Keratinocyte (primary cell): ENCODE measurements at regions not wholly inside any gene's neighbourhood (a gene's known extent, or its start where the extent isn't known, plus 50 kb on each side); places are given as distances from the start of the nearest gene placed in this dataset.

Source experiments
- DNase-seq: peaks from one replicate; pipeline ENCODE4 v3.0.0-alpha.2; 2011; ENCODE audit warnings: low read depth, missing footprints, low spot score
- FAIRE-seq: peaks from 2 replicates; lab custom pipeline; 2011; peaks lifted over from hg19 to GRCh38; lab: Jason Lieb, UNC
- H2AFZ ChIP-seq: 2 replicates; pipeline ENCODE4 v1.6.0; 2012; ENCODE audit warnings: low read length, control low read depth, inconsistent platforms; ENCODE audit not compliant: control insufficient read depth
- H3K27ac ChIP-seq: 2 replicates; pipeline ENCODE4 v1.5.1; 2011; ENCODE audit warnings: low read length; ENCODE audit not compliant: control insufficient read depth, insufficient read depth
- H3K27me3 ChIP-seq: 3 replicates; pipeline ENCODE4 v1.6.0; 2011; ENCODE audit warnings: low read length; ENCODE audit not compliant: control insufficient read depth, insufficient read depth; ENCODE audit errors: extremely low read depth
- H3K36me3 ChIP-seq, 2 experiments: 2 replicates in 1 of 2; 3 replicates in 1 of 2; pipeline ENCODE4 v1.5.1; 2011; ENCODE audit warnings: low read length in 2 of 2, mild to moderate bottlenecking in 1 of 2; ENCODE audit not compliant: control insufficient read depth in 2 of 2, insufficient read depth in 2 of 2; ENCODE audit errors: extremely low read depth in 1 of 2
- H3K4me1 ChIP-seq: 3 replicates; pipeline ENCODE4 v1.5.1; 2011; ENCODE audit warnings: low read length; ENCODE audit not compliant: control insufficient read depth, insufficient read depth; ENCODE audit errors: extremely low read depth
- H3K4me2 ChIP-seq: 3 replicates; pipeline ENCODE4 v1.6.0; 2011; ENCODE audit warnings: low read depth, low read length; ENCODE audit not compliant: control insufficient read depth, insufficient read depth; ENCODE audit errors: extremely low read depth
- H3K4me3 ChIP-seq, 3 experiments: fragments of 200-600 bp in 1 of 3; sonication (generic) in 1 of 3; 2 replicates in 2 of 3; 3 replicates in 1 of 3; pipeline ENCODE4 v1.5.1; 2011 to 2016; ENCODE audit warnings: low read length in 3 of 3, mild to moderate bottlenecking in 3 of 3, control low read depth in 2 of 3, inconsistent platforms in 1 of 3, low read depth in 1 of 3, mixed read lengths in 1 of 3, mixed run types in 1 of 3, moderate library complexity in 1 of 3; ENCODE audit not compliant: control insufficient read depth in 2 of 3, insufficient read depth in 2 of 3; ENCODE audit errors: extremely low read depth in 1 of 3
- H3K79me2 ChIP-seq: 2 replicates; pipeline ENCODE4 v1.6.0; 2012; ENCODE audit warnings: low read length; ENCODE audit not compliant: control insufficient read depth, insufficient read depth
- H3K9ac ChIP-seq: 3 replicates; pipeline ENCODE4 v1.6.0; 2011; ENCODE audit warnings: low read length; ENCODE audit not compliant: control insufficient read depth, insufficient read depth; ENCODE audit errors: extremely low read depth
- H3K9me1 ChIP-seq: 3 replicates; pipeline ENCODE4 v1.6.0; 2011; ENCODE audit warnings: low read length; ENCODE audit not compliant: control insufficient read depth, insufficient read depth; ENCODE audit errors: extremely low read depth
- H3K9me3 ChIP-seq: 2 replicates; pipeline ENCODE4 v1.5.1; 2012; ENCODE audit warnings: low read depth, low read length; ENCODE audit not compliant: control insufficient read depth
- H4K20me1 ChIP-seq: 3 replicates; pipeline ENCODE4 v1.6.0; 2011; ENCODE audit warnings: low read length; ENCODE audit not compliant: control insufficient read depth, insufficient read depth; ENCODE audit errors: extremely low read depth
- EZH2 ChIP-seq: IDR thresholded peaks from one replicate; pipeline ENCODE4 v1.6.1; 2012; ENCODE audit warnings: inconsistent platforms, mild to moderate bottlenecking, low read length, moderate library complexity
- dilution Hi-C: fragments of 300-500 bp; cut with MboI; formaldehyde crosslinking; loops from one replicate; pipeline ENCODE4 v1.7.0; 2020; ENCODE audit warnings: low sequenced_read_pairs; ENCODE audit not compliant: extremely low pct_ligation_motif_present
- TF ChIP-seq, protein P1 (sequence below), 3 experiments: IDR thresholded peaks in 1 of 3; conservative IDR thresholded peaks in 1 of 3; optimal IDR thresholded peaks in 1 of 3; 2 replicates in 2 of 3; 3 replicates in 1 of 3; pipeline versions ENCODE3 to v1.5.1; 2011; ENCODE audit warnings: low read length in 3 of 3, mild to moderate bottlenecking in 3 of 3, moderate library complexity in 2 of 3, control low read depth in 1 of 3, inconsistent platforms in 1 of 3; ENCODE audit not compliant: insufficient read depth in 2 of 3; ENCODE audit errors: extremely low read depth in 1 of 3

DNA sequence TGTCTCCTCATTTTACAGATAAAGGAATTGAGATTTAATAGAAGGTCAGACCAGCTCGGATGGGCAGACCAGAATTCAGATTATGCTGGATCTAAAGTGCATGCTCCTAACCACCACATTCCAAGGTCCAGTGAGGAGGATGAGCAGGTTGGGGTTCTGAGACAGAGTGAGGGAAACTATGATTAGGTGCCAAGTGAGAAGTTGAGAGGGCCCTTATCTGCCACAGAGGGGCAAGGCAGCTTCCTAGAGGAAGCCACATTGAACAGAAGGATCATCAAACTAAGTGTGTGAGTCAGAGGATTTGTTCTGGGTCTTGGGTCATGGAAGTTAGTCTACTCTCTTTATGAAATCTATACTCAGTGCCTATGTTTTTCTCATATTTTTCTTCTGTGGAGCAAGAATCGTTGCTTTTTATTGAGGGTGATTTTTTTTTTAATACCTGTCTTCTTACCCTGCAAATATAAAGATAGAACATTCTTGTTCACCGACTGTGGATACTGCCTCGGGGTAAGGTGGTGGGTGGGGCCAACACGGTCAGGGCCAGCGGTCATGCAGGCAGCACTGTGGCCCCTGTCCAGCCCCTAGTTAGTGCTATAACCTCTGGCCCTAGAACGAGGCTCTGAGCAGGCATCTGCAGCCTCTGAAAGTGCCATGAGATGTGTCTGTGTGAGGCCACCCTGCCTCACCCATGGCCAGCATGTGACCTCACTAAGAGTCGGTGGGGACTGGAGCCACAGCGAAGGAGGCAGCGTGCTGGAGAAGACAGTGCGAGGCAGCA lies 55.6 kb upstream of the PTHLH start:
- H3K36me3 ChIP-seq, result no peaks in the 10 kb centered on the region
- FAIRE-seq (no peak), DNase-seq (no peak)
- H3K4me2 ChIP-seq, result no peak overlapping the region
- H3K9ac ChIP-seq, result no peak overlapping the region
- dilution Hi-C loops, result no loop called here
- no peaks in the 10 kb centered on the region for H3K9me1 ChIP-seq
- H3K9me3 ChIP-seq, result no peaks in the 10 kb centered on the region
- no peaks in the 10 kb centered on the region for H4K20me1 ChIP-seq
- H3K27me3 ChIP-seq, result no peaks in the 10 kb centered on the region
- H3K4me1 ChIP-seq, result peaks cover 47% of the 10 kb centered on the region
- no peaks in the 10 kb centered on the region for H3K79me2 ChIP-seq
- peak overlapping the region; percentile 84 for H3K27ac ChIP-seq
- H3K4me3 ChIP-seq, result no peak overlapping the region
- no peak overlapping the region for H2AFZ ChIP-seq
- no peak for TF ChIP-seq EZH2
- TF ChIP-seq, protein P1, sequence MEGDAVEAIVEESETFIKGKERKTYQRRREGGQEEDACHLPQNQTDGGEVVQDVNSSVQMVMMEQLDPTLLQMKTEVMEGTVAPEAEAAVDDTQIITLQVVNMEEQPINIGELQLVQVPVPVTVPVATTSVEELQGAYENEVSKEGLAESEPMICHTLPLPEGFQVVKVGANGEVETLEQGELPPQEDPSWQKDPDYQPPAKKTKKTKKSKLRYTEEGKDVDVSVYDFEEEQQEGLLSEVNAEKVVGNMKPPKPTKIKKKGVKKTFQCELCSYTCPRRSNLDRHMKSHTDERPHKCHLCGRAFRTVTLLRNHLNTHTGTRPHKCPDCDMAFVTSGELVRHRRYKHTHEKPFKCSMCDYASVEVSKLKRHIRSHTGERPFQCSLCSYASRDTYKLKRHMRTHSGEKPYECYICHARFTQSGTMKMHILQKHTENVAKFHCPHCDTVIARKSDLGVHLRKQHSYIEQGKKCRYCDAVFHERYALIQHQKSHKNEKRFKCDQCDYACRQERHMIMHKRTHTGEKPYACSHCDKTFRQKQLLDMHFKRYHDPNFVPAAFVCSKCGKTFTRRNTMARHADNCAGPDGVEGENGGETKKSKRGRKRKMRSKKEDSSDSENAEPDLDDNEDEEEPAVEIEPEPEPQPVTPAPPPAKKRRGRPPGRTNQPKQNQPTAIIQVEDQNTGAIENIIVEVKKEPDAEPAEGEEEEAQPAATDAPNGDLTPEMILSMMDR (optimal IDR thresholded peaks at IDR 0.05 in 1 of 3, IDR thresholded peaks at IDR 0.05 in 1 of 3, conservative IDR thresholded peaks at IDR 0.05 in 1 of 3; ENCODE audit: extremely low read depth in 1 of 3, insufficient read depth in 2 of 3, low read length in 3 of 3), result no peak

DNA sequence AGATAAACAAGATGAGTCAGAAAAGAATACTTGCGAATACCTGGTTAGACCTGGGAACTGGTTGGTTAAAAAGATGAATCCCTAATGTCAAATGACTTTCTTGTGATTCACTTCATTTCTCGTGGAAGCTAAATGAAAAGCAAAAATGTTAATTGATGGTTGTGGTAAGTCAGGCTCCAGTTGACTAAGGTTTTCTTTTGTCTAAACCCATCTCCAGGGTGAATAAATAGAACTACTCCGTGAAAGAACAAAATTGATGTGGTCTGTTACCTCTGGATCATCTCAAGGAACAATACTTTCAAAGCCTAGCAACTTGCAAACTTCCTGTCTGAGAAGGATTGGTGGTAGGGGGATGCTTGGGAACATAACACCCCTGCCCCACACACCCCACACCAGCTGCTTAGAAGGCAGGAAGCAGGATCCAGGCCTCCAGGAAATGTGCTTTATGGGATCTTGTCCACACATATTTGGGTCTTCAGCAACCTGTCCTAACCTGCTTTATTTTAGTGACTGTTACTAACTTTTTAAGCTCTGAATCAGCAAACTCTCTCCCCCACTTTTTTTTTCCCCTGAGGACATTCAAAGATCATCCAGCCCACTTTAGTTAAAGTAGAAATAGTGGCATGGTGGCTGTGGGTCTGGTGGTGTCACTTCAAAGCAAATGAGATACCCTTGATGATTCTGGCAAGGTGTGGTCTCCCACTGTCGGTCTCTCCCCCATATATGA lies 60.4 kb upstream of the PTHLH start:
- peak overlapping the region; percentile 100 for H3K27ac ChIP-seq

More for the DNA sequence above, 60.4 kb upstream of the PTHLH start:
- TF ChIP-seq, protein P1 (optimal IDR thresholded peaks at IDR 0.05 in 1 of 3, IDR thresholded peaks at IDR 0.05 in 1 of 3, conservative IDR thresholded peaks at IDR 0.05 in 1 of 3; ENCODE audit: extremely low read depth in 1 of 3, insufficient read depth in 2 of 3, low read length in 3 of 3), result no peak
- TF ChIP-seq EZH2, result no peak
- H3K9ac ChIP-seq, result peak overlapping the region; percentile 83
- dilution Hi-C loops, result no loop called here
- no peaks in the 10 kb centered on the region for H3K27me3 ChIP-seq
- H3K4me2 ChIP-seq, result peak overlapping the region; percentile 79
- FAIRE-seq, result peak; percentile 99
- peaks cover 43% of the 10 kb centered on the region for H3K4me1 ChIP-seq
- no peaks in the 10 kb centered on the region for H3K9me3 ChIP-seq
- H4K20me1 ChIP-seq, result no peaks in the 10 kb centered on the region
- no peaks in the 10 kb centered on the region for H3K9me1 ChIP-seq
- H3K36me3 ChIP-seq, result no peaks in the 10 kb centered on the region
- no peak overlapping the region for H2AFZ ChIP-seq
- H3K4me3 ChIP-seq, result peak overlapping the region in 1 of 3 experiments; percentile 23
- H3K79me2 ChIP-seq, result no peaks in the 10 kb centered on the region
- peak; percentile 94 for DNase-seq
